ENCODE measurements at regions not wholly inside any gene's neighbourhood (a gene's known extent, or its start where the extent isn't known, plus 50 kb on each side); places are given as distances from the start of the nearest gene placed in this dataset.

- DNase-seq (no peak), ATAC-seq (no peak)
- Mint-ChIP-seq H3K4me1 (ENCODE audit: low read depth) (no peaks in the 10 kb centered on the region), H3K27ac (no peak overlapping the region), H3K36me3 (ENCODE audit: low read depth) (no peaks in the 10 kb centered on the region), H3K4me3 (no peak overlapping the region), H3K27me3 (peaks cover 2% of the 10 kb centered on the region), H3K9me3 (no peaks in the 10 kb centered on the region)
- intact Hi-C loops (cut with micrococcal nuclease): no loop called here
- POLR2A ChIA-PET: no interaction called here
- CTCF ChIA-PET: no interaction called here
- TF ChIP-seq, protein P1, sequence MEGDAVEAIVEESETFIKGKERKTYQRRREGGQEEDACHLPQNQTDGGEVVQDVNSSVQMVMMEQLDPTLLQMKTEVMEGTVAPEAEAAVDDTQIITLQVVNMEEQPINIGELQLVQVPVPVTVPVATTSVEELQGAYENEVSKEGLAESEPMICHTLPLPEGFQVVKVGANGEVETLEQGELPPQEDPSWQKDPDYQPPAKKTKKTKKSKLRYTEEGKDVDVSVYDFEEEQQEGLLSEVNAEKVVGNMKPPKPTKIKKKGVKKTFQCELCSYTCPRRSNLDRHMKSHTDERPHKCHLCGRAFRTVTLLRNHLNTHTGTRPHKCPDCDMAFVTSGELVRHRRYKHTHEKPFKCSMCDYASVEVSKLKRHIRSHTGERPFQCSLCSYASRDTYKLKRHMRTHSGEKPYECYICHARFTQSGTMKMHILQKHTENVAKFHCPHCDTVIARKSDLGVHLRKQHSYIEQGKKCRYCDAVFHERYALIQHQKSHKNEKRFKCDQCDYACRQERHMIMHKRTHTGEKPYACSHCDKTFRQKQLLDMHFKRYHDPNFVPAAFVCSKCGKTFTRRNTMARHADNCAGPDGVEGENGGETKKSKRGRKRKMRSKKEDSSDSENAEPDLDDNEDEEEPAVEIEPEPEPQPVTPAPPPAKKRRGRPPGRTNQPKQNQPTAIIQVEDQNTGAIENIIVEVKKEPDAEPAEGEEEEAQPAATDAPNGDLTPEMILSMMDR (IDR thresholded peaks at IDR 0.05): no peak
These were observed 538.7 kb upstream of the CDH4 start for GRCh38 chr20:60713396-60713795.

- H3K9me3 Mint-ChIP-seq: no peaks in the 10 kb centered on the region
- peaks cover 11% of the 10 kb centered on the region for H3K27me3 Mint-ChIP-seq
- ChIA-PET POLR2A (no interaction called here), CTCF (no interaction called here)
- no peak for ATAC-seq
- TF ChIP-seq, protein P1 (IDR thresholded peaks at IDR 0.05): no peak
- DNase-seq: no peak
- intact Hi-C loops (cut with micrococcal nuclease): no loop called here
- no peaks in the 10 kb centered on the region for H3K36me3 Mint-ChIP-seq (ENCODE audit: low read depth)
- no peaks in the 10 kb centered on the region for H3K4me1 Mint-ChIP-seq (ENCODE audit: low read depth)
- H3K27ac Mint-ChIP-seq: no peak overlapping the region
- H3K4me3 Mint-ChIP-seq: no peak overlapping the region
These were observed 536.9 kb upstream of the CDH4 start for GRCh38 chr20:60715172-60715571.

- peak; percentile 5 for DNase-seq
- CTCF ChIA-PET: no interaction called here
These were observed 533.1 kb upstream of the CDH4 start for GRCh38 chr20:60718743-60719480.

GRCh38 chr20:60725311-60725906, 526.7 kb upstream of the CDH4 start:
- no peaks in the 10 kb centered on the region for H3K36me3 Mint-ChIP-seq (ENCODE audit: low read depth)
- H3K4me3 Mint-ChIP-seq: no peak overlapping the region
- TF ChIP-seq, protein P1 (IDR thresholded peaks at IDR 0.05): no peak
- DNase-seq: no peak
- ChIA-PET POLR2A (no interaction called here), CTCF (no interaction called here)
- peaks cover 5% of the 10 kb centered on the region for H3K9me3 Mint-ChIP-seq
- no peaks in the 10 kb centered on the region for H3K4me1 Mint-ChIP-seq (ENCODE audit: low read depth)
- intact Hi-C loops (cut with micrococcal nuclease): no loop called here
- no peak overlapping the region for H3K27ac Mint-ChIP-seq
- no peak for ATAC-seq
- peaks cover 2% of the 10 kb centered on the region for H3K27me3 Mint-ChIP-seq

More at GRCh38 chr20:60718743-60719480, 533.1 kb upstream of the CDH4 start:
- ATAC-seq: no peak
- Mint-ChIP-seq H3K4me1 (ENCODE audit: low read depth) (no peaks in the 10 kb centered on the region), H3K27ac (no peak overlapping the region), H3K9me3 (no peaks in the 10 kb centered on the region), H3K36me3 (ENCODE audit: low read depth) (no peaks in the 10 kb centered on the region), H3K4me3 (no peak overlapping the region), H3K27me3 (peaks cover 11% of the 10 kb centered on the region)
- POLR2A ChIA-PET: no interaction called here
- intact Hi-C loops (cut with micrococcal nuclease): no loop called here
- TF ChIP-seq, protein P1 (IDR thresholded peaks at IDR 0.05): peak; percentile 17

DNA sequence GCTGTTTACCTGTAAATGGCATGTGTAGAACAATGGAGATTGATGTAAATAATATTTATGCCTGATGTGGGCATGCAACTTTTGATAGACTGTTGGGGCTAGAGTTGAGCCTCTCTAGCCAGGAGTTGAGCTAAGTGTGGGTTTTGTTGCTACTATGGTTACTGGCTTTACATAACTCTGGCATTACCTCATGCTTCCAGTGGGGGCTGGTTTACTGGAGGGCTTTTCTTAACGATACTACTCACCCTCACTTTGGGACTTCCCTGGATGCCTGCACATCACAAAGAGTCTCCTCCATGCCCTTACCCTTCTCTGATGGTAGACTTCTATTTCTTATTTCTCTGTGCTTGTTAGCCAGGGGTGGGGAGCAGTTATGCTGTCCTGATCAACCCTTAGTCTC, 524.6 kb upstream of the CDH4 start:
- Mint-ChIP-seq H3K4me1 (ENCODE audit: low read depth) (no peaks in the 10 kb centered on the region), H3K27ac (no peak overlapping the region), H3K9me3 (peaks cover 5% of the 10 kb centered on the region), H3K36me3 (ENCODE audit: low read depth) (no peaks in the 10 kb centered on the region), H3K27me3 (no peaks in the 10 kb centered on the region), H3K4me3 (no peak overlapping the region)
- intact Hi-C loops (cut with micrococcal nuclease): no loop called here
- ChIA-PET POLR2A (no interaction called here), CTCF (no interaction called here)
- DNase-seq (no peak), ATAC-seq (no peak)
- TF ChIP-seq, protein P1 (IDR thresholded peaks at IDR 0.05): no peak

Data from activated CD8-positive, alpha-beta T cell treated with anti-CD3 and anti-CD28 coated beads for 36 hours (primary cell).